Nucleus accumbens (tissue), 56 donors: ENCODE measurements at regions not wholly inside any gene's neighbourhood (a gene's known extent, or its start where the extent isn't known, plus 50 kb on each side); places are given as distances from the start of the nearest gene placed in this dataset.
"Not testable (repeated sequence)": the region's sequence is repeated elsewhere in the genome, so short reads cannot be mapped to it uniquely, and the experiment has no call there.

Experiments used
- DNase-seq, 56 donors: peaks; one replicate each; lab custom pipeline; 2025; lab: John Stamatoyannopoulos, UW

- DNase-seq, result not testable (repeated sequence)
Observed at GRCh38 chr2:172315070-172315469, 112.3 kb upstream of the ITGA6 start.

GRCh38 chr2:172322049-172322448 lies 105.3 kb upstream of the ITGA6 start:
- DNase-seq, result no peak

GRCh38 chr2:172323256-172323655 lies 104.1 kb upstream of the ITGA6 start:
- no peak for DNase-seq

GRCh38 chr2:172323861-172324597 lies 103.4 kb upstream of the ITGA6 start:
- DNase-seq, result no peak

GRCh38 chr2:172326211-172326509 lies 101.2 kb upstream of the ITGA6 start:
- DNase-seq, result no peak

GRCh38 chr2:172328103-172328841 lies 99.1 kb upstream of the ITGA6 start:
- DNase-seq, result no peak

GRCh38 chr2:172329416-172329773 lies 98.0 kb upstream of the ITGA6 start:
- no peak for DNase-seq

GRCh38 chr2:172329774-172330671 lies 97.4 kb upstream of the ITGA6 start:
- no peak for DNase-seq

GRCh38 chr2:172332507-172332906 lies 94.9 kb upstream of the ITGA6 start:
- no peak for DNase-seq

GRCh38 chr2:172333235-172333977 lies 94.0 kb upstream of the ITGA6 start:
- DNase-seq, result no peak

GRCh38 chr2:172333978-172334330 lies 93.4 kb upstream of the ITGA6 start:
- DNase-seq, result no peak

GRCh38 chr2:172334988-172335387 lies 92.4 kb upstream of the ITGA6 start:
- DNase-seq, result no peak

- no peak for DNase-seq
Observed at GRCh38 chr2:172335736-172336135, 91.7 kb upstream of the ITGA6 start.

GRCh38 chr2:172336681-172337080 lies 90.7 kb upstream of the ITGA6 start:
- no peak for DNase-seq

- no peak for DNase-seq
Observed at GRCh38 chr2:172339371-172340010, 87.9 kb upstream of the ITGA6 start.

GRCh38 chr2:172340394-172340793 lies 87.0 kb upstream of the ITGA6 start:
- DNase-seq, result no peak

GRCh38 chr2:172342078-172342477 lies 85.3 kb upstream of the ITGA6 start:
- no peak for DNase-seq

GRCh38 chr2:172342611-172343010 lies 84.8 kb upstream of the ITGA6 start:
- DNase-seq, result no peak

- no peak for DNase-seq
Observed at GRCh38 chr2:172344159-172344558, 83.2 kb upstream of the ITGA6 start.

- no peak for DNase-seq
Observed at GRCh38 chr2:172345956-172346555, 81.3 kb upstream of the ITGA6 start.
